Astrocyte (in vitro differentiated cells and primary cell): ENCODE measurements at regions not wholly inside any gene's neighbourhood (a gene's known extent, or its start where the extent isn't known, plus 50 kb on each side); places are given as distances from the start of the nearest gene placed in this dataset.

ENCODE experiments used
- CTCF ChIP-seq: IDR thresholded peaks from 2 replicates; pipeline ENCODE4 v1.5.1; 2011; ENCODE audit warnings: low read depth, mild to moderate bottlenecking, inconsistent platforms, low read length, moderate library complexity; ENCODE audit not compliant: insufficient read depth
- EZH2 ChIP-seq: IDR thresholded peaks from 2 replicates; pipeline ENCODE4 v1.6.1; 2012; ENCODE audit warnings: mild to moderate bottlenecking, low read length, inconsistent platforms; ENCODE audit not compliant: insufficient read depth

- no peak for TF ChIP-seq CTCF
- TF ChIP-seq EZH2, result no peak
These were observed 149.0 kb upstream of the CHST15 start for GRCh38 chr10:124242365-124242764.
